Thyroid gland (tissue), 4 donors: ENCODE measurements at regions not wholly inside any gene's neighbourhood (a gene's known extent, or its start where the extent isn't known, plus 50 kb on each side); places are given as distances from the start of the nearest gene placed in this dataset.

Experiments
- POLR2A ChIP-seq, 2 donors: fragments of 450-650 bp; IDR thresholded peaks; one replicate each; pipeline ENCODE4 v1.6.1; 2017; ENCODE audit warnings: antibody characterized with exemption in 2 of 2, mild to moderate bottlenecking in 2 of 2, moderate library complexity in 1 of 2
- TF ChIP-seq, protein P1 (sequence below), 6 experiments: fragments of 200-600 bp in 3 of 6; fragments of 450-650 bp in 3 of 6; sonication (generic) in 3 of 6; IDR thresholded peaks; one replicate each; pipeline ENCODE4 v1.5.1; 2016 to 2019; ENCODE audit warnings: antibody characterized with exemption in 6 of 6, mild to moderate bottlenecking in 2 of 6, inconsistent platforms in 1 of 6, moderate library complexity in 1 of 6

GRCh38 chr18:47577520-47577919, 326.1 kb upstream of the SKOR2 start:
- TF ChIP-seq, protein P1, sequence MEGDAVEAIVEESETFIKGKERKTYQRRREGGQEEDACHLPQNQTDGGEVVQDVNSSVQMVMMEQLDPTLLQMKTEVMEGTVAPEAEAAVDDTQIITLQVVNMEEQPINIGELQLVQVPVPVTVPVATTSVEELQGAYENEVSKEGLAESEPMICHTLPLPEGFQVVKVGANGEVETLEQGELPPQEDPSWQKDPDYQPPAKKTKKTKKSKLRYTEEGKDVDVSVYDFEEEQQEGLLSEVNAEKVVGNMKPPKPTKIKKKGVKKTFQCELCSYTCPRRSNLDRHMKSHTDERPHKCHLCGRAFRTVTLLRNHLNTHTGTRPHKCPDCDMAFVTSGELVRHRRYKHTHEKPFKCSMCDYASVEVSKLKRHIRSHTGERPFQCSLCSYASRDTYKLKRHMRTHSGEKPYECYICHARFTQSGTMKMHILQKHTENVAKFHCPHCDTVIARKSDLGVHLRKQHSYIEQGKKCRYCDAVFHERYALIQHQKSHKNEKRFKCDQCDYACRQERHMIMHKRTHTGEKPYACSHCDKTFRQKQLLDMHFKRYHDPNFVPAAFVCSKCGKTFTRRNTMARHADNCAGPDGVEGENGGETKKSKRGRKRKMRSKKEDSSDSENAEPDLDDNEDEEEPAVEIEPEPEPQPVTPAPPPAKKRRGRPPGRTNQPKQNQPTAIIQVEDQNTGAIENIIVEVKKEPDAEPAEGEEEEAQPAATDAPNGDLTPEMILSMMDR (IDR thresholded peaks at IDR 0.05), result no peak
- no peak for TF ChIP-seq POLR2A (IDR thresholded peaks at IDR 0.05)
